Lung (tissue), 11 donors: ENCODE measurements at regions not wholly inside any gene's neighbourhood (a gene's known extent, or its start where the extent isn't known, plus 50 kb on each side); places are given as distances from the start of the nearest gene placed in this dataset.

Experiments
- ATAC-seq: fragments of 200-7000 bp; cut with Tn5 transposase; one replicate; pipeline ENCODE4 v1.9.1; 2020; ENCODE audit warnings: moderate number of reproducible peaks; ENCODE audit not compliant: insufficient read depth, low FRiP score
- DNase-seq, 3 donors: peaks; one replicate each; pipeline ENCODE4 v3.0.0-alpha.2; 2013 to 2017
- H3K27ac ChIP-seq, 2 donors: one replicate each; pipeline ENCODE4 v1.5.1; 2013; ENCODE audit warnings: mild to moderate bottlenecking in 2 of 2, moderate library complexity in 2 of 2, control low read depth in 1 of 2, inconsistent platforms in 1 of 2, low read depth in 1 of 2, low read length in 1 of 2
- H3K27me3 ChIP-seq, 3 donors: one replicate each; pipeline ENCODE4 v1.5.1; 2013; ENCODE audit warnings: low read length in 2 of 3; ENCODE audit not compliant: control insufficient read depth in 3 of 3, insufficient read depth in 3 of 3
- H3K36me3 ChIP-seq, 4 donors: one replicate each; pipeline ENCODE4 v1.5.1; 2013; ENCODE audit warnings: low read length in 4 of 4, mild to moderate bottlenecking in 1 of 4, moderate library complexity in 1 of 4; ENCODE audit not compliant: control insufficient read depth in 4 of 4, insufficient read depth in 4 of 4
- H3K4me1 ChIP-seq, 5 donors: one replicate each; pipeline ENCODE4 v1.5.1; 2013; ENCODE audit warnings: low read length in 5 of 5, mild to moderate bottlenecking in 2 of 5, moderate library complexity in 1 of 5; ENCODE audit not compliant: control insufficient read depth in 5 of 5, insufficient read depth in 5 of 5
- H3K4me3 ChIP-seq: one replicate; pipeline ENCODE4 v1.5.1; 2013; ENCODE audit warnings: mild to moderate bottlenecking, control low read depth, moderate library complexity
- H3K9ac ChIP-seq, 2 donors: one replicate each; pipeline ENCODE4 v1.5.1; 2013; ENCODE audit warnings: low read length in 2 of 2, control low read depth in 1 of 2; ENCODE audit not compliant: insufficient read depth in 1 of 2
- H3K9me3 ChIP-seq, 4 donors: one replicate each; pipeline ENCODE4 v1.5.1; 2013; ENCODE audit warnings: low read length in 3 of 4, mild to moderate bottlenecking in 1 of 4, moderate library complexity in 1 of 4; ENCODE audit not compliant: control insufficient read depth in 4 of 4, insufficient read depth in 3 of 4
- CTCF ChIP-seq: IDR thresholded peaks from 2 replicates; pipeline ENCODE4 v1.5.1; 2012; ENCODE audit warnings: mild to moderate bottlenecking; ENCODE audit errors: control extremely low read depth, extremely low read depth
- WGBS, 2 donors: extraction: QIAGEN DNeasy Blood & Tissue Kit; methylation state at CpG; one replicate each; pipeline ENCODE4 v1.1.7; 2013; 5-methylcytosine and 5-hydroxymethylcytosine counted together
- donor health status: control.
- donor health status: control.
- donor health status: Bipolar disorder and iron deficiency.
- donor health status: healthy.
- donor health status: DM: yes; HTN: yes; CAD: no.

GRCh38 chr9:88274078-88274477 lies 114.2 kb upstream of the SPIN1 start:
- 80 to 88% methylated on average over 2 of the region's 2 CpGs for WGBS, 2 donors
- no peak for ATAC-seq
- Histone ChIP-seq H3K9me3 (no peaks in the 10 kb centered on the region), H3K4me3 (no peak overlapping the region), H3K27ac (no peak overlapping the region), H3K9ac (no peak overlapping the region), H3K36me3 (no peaks in the 10 kb centered on the region), H3K27me3 (no peaks in the 10 kb centered on the region), H3K4me1 (no peaks in the 10 kb centered on the region)
- DNase-seq, result no peak
- TF ChIP-seq CTCF, result no peak

- no peak overlapping the region for H3K4me3 ChIP-seq
- H3K4me1 ChIP-seq, result no peaks in the 10 kb centered on the region
- DNase-seq (no peak), ATAC-seq (no peak)
- 96 to 97% methylated on average over 6 of the region's 6 CpGs for WGBS, 2 donors
- no peaks in the 10 kb centered on the region for H3K9me3 ChIP-seq
- H3K27me3 ChIP-seq, result no peaks in the 10 kb centered on the region
- no peak overlapping the region for H3K27ac ChIP-seq
- no peaks in the 10 kb centered on the region for H3K36me3 ChIP-seq
- no peak for TF ChIP-seq CTCF
- H3K9ac ChIP-seq, result no peak overlapping the region
These were observed 115.3 kb upstream of the SPIN1 start for GRCh38 chr9:88272986-88273385.

- Histone ChIP-seq H3K27me3 (no peaks in the 10 kb centered on the region), H3K4me1 (no peaks in the 10 kb centered on the region), H3K4me3 (no peak overlapping the region), H3K36me3 (no peaks in the 10 kb centered on the region), H3K9me3 (no peaks in the 10 kb centered on the region), H3K27ac (no peak overlapping the region), H3K9ac (no peak overlapping the region)
- no peak for TF ChIP-seq CTCF
- 84 to 91% methylated on average over 3 of the region's 3 CpGs for WGBS, 2 donors
- no peak for DNase-seq
- ATAC-seq, result no peak
These were observed 117.8 kb upstream of the SPIN1 start for GRCh38 chr9:88270413-88270812.

GRCh38 chr9:88268886-88269285 lies 119.4 kb upstream of the SPIN1 start:
- ATAC-seq (no peak), DNase-seq (no peak)
- no peaks in the 10 kb centered on the region for H3K27me3 ChIP-seq
- no peak for TF ChIP-seq CTCF
- H3K4me3 ChIP-seq, result no peak overlapping the region
- H3K9ac ChIP-seq, result no peak overlapping the region
- H3K4me1 ChIP-seq, result no peaks in the 10 kb centered on the region
- H3K36me3 ChIP-seq, result no peaks in the 10 kb centered on the region
- no peak overlapping the region for H3K27ac ChIP-seq
- no peaks in the 10 kb centered on the region for H3K9me3 ChIP-seq
